Medulla oblongata (tissue), 1 donor: ENCODE measurements at regions not wholly inside any gene's neighbourhood (a gene's known extent, or its start where the extent isn't known, plus 50 kb on each side); places are given as distances from the start of the nearest gene placed in this dataset.

Experiments used
- DNase-seq: peaks from one replicate; pipeline ENCODE4 v3.0.0-alpha.2; 2015; ENCODE audit errors: extremely low spot score

- DNase-seq: no peak
These were observed 106.3 kb downstream of the MTNR1B start for GRCh38 chr11:93075782-93076181.

GRCh38 chr11:93080146-93080759 is 110.8 kb downstream of the MTNR1B start:
- DNase-seq: no peak

- no peak for DNase-seq
These were observed 112.2 kb downstream of the MTNR1B start for GRCh38 chr11:93081694-93082093.

DNA sequence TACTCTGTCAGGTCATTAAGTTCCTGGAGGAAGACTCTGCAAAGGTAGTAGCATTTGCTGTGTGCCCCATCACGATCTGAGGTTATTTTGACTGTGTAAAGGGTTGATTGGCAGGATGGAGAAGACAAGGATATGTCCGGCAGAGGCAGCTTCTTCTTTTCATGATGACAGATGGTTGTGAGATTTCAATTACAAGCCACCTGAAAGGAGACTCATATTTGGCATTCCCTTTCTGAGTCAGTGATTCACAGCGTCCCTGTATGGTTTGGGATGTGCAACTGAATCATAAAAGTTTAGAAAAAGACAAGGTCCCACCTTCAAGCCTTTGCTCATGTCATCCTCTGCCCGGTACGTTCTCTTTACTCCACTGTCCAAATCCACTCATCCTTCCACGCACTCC is 113.4 kb downstream of the MTNR1B start:
- no peak for DNase-seq

DNA sequence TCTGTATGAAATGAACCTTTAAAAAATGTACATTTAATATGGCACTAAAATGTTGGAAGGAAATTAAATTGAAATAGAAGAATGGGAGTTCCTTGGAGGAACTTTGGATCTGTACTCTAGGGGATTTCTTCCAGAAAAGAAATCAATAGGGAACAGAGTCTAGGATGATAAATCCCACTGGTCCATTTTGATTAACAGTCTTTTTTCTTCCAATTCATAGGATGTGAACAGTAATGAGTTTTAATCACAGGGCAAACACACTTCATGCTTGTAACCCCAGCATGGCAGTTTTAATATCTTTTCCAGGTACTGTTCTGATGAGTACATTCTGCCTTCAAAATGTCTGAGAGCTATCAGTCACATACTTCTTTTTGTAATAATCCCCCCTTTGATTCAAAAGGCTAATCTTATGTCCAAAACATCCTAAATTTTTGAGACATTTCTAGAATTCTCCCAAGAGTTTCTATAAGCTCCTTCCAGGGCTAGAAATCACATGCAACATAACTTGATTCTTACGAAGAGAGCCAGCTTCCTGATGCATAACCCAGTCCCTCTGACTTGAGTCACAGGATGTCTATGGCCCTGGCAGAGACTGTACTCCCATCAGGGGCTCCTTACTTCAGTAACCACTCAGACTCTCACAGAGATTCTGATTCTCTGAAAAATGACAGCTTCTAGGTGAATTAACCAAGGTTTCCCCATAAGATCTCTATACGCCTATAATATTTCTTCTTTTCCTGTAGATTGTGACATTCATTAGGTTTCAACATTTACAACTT is 112.9 kb downstream of the SLC36A4 start:
- DNase-seq: peak; percentile 66

DNA sequence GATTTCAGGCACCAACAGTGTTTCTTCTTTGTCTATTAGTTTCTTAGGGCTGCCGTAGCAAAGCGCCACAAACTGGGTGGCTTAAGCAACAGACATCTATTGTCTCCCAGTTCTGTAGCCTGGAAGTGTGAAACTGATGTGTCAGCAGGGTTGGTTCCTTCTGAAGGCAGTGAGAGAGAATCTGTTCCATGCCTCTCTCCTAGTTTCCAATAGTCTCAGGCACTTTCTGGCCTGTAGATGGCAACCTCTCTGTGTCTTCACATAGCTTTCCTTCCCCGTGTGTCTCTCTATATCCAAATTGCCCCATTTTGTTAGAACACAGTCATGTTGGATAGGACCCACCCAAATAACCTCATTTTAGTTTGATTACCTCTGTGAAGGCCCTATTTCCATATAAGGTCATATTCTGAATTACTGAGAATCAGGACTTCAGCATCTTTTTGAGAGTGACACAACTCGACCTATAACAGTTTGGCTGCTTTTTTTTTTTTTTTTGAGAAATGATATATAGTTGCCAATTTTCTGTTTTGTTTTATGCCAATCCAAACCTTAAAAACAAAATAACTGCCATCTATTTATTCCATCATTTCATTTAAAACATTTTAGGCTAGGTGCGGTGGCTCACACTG is 108.2 kb downstream of the SLC36A4 start:
- DNase-seq: peak; percentile 94
